SU-DHL-6 (cell line): ENCODE measurements at regions not wholly inside any gene's neighbourhood (a gene's known extent, or its start where the extent isn't known, plus 50 kb on each side); places are given as distances from the start of the nearest gene placed in this dataset.

ENCODE experiments used
- H2AFZ ChIP-seq: fragments of 200-600 bp; sonication (generic); 2 replicates; pipeline ENCODE4 v1.6.1; 2014; ENCODE audit warnings: low read depth, mild to moderate bottlenecking, moderate library complexity, mixed read lengths, antibody characterized with exemption, low read length; ENCODE audit not compliant: severe bottlenecking
- H3F3A ChIP-seq: fragments of 200-600 bp; shearing (Covaris generic); 2 replicates; pipeline ENCODE4 v1.6.0; 2016; ENCODE audit warnings: antibody characterized with exemption, mild to moderate bottlenecking; ENCODE audit not compliant: insufficient read depth
- H3K27ac ChIP-seq: fragments of 200-600 bp; sonication (generic); 2 replicates; pipeline ENCODE4 v1.5.1; 2016; ENCODE audit warnings: low read depth, mild to moderate bottlenecking, low read length, moderate library complexity, mixed read lengths
- H3K27me3 ChIP-seq: fragments of 200-600 bp; sonication (generic), shearing (Covaris generic); 2 replicates; pipeline ENCODE4 v1.6.0; 2014; ENCODE audit warnings: mild to moderate bottlenecking, low read length
- H3K36me3 ChIP-seq: fragments of 200-600 bp; sonication (generic); 2 replicates; pipeline ENCODE4 v1.6.1; 2014; ENCODE audit warnings: mild to moderate bottlenecking, low read length, mixed read lengths
- H3K4me2 ChIP-seq: fragments of 300-600, 200-600 bp; shearing (Covaris generic), sonication (generic); 2 replicates; pipeline ENCODE4 v1.6.0; 2014; ENCODE audit warnings: low read length, low read depth, mild to moderate bottlenecking; ENCODE audit not compliant: poor library complexity, severe bottlenecking
- H3K4me3 ChIP-seq: fragments of 200-600 bp; sonication (generic); 2 replicates; pipeline ENCODE4 v1.5.1; 2014; ENCODE audit warnings: antibody characterized with exemption, low read length, mild to moderate bottlenecking, mixed read lengths; ENCODE audit not compliant: insufficient read depth, poor library complexity, severe bottlenecking
- H3K79me2 ChIP-seq: fragments of 200-600 bp; sonication (generic); 2 replicates; pipeline ENCODE4 v1.6.1; 2014; ENCODE audit warnings: mild to moderate bottlenecking, low read length, moderate library complexity; ENCODE audit not compliant: insufficient read depth
- H3K9ac ChIP-seq: fragments of 200-600 bp; sonication (generic); 2 replicates; pipeline ENCODE4 v1.7.0; 2014; ENCODE audit warnings: mild to moderate bottlenecking, low read length
- H3K9me2 ChIP-seq: fragments of 200-600 bp; sonication (generic); replicated peaks from 2 replicates; pipeline ENCODE4 v1.6.1; 2014; ENCODE audit warnings: low read length; ENCODE audit not compliant: insufficient read depth
- H3K9me3 ChIP-seq: fragments of 200-600 bp; sonication (generic); 2 replicates; pipeline ENCODE4 v1.6.1; 2014; ENCODE audit warnings: low read length, mixed read lengths; ENCODE audit not compliant: insufficient read depth
- H4K20me1 ChIP-seq: fragments of 200-600 bp; sonication (generic); 2 replicates; pipeline ENCODE4 v1.6.1; 2014; ENCODE audit warnings: low read depth, mild to moderate bottlenecking, antibody characterized with exemption, low read length, moderate library complexity, mixed read lengths
- EZH2phosphoT487 ChIP-seq: fragments of 200-600 bp; sonication (generic), shearing (Covaris generic); conservative IDR thresholded peaks from 2 replicates; pipeline ENCODE4 v1.6.1; 2018; ENCODE audit warnings: mild to moderate bottlenecking, antibody characterized with exemption, low read length, moderate library complexity, mixed read lengths
- TF ChIP-seq, protein P1 (sequence below): fragments of 200-600 bp; sonication (generic); IDR thresholded peaks from one replicate; pipeline ENCODE4 v1.5.1; 2017; ENCODE audit warnings: antibody characterized with exemption, mild to moderate bottlenecking, low read length, moderate library complexity; ENCODE audit not compliant: insufficient read depth, poor library complexity, severe bottlenecking

- Histone ChIP-seq H3K79me2 (no peaks in the 10 kb centered on the region), H3K9me3 (no peaks in the 10 kb centered on the region), H2AFZ (no peak overlapping the region), H4K20me1 (no peaks in the 10 kb centered on the region), H3K4me3 (no peak overlapping the region), H3K9ac (no peak overlapping the region), H3K9me2 (no peaks in the 10 kb centered on the region), H3K36me3 (no peaks in the 10 kb centered on the region), H3K27me3 (no peaks in the 10 kb centered on the region), H3F3A (no peaks in the 10 kb centered on the region), H3K4me2 (no peak overlapping the region), H3K27ac (no peak overlapping the region)
- no peak for TF ChIP-seq EZH2phosphoT487
- TF ChIP-seq, protein P1, sequence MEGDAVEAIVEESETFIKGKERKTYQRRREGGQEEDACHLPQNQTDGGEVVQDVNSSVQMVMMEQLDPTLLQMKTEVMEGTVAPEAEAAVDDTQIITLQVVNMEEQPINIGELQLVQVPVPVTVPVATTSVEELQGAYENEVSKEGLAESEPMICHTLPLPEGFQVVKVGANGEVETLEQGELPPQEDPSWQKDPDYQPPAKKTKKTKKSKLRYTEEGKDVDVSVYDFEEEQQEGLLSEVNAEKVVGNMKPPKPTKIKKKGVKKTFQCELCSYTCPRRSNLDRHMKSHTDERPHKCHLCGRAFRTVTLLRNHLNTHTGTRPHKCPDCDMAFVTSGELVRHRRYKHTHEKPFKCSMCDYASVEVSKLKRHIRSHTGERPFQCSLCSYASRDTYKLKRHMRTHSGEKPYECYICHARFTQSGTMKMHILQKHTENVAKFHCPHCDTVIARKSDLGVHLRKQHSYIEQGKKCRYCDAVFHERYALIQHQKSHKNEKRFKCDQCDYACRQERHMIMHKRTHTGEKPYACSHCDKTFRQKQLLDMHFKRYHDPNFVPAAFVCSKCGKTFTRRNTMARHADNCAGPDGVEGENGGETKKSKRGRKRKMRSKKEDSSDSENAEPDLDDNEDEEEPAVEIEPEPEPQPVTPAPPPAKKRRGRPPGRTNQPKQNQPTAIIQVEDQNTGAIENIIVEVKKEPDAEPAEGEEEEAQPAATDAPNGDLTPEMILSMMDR: no peak
These were observed 1414.7 kb upstream of the TENM3 start for GRCh38 chr4:180828455-180829018.

GRCh38 chr4:180832073-180832472 is 1411.1 kb upstream of the TENM3 start:
- no peaks in the 10 kb centered on the region for H3K9me3 ChIP-seq
- H4K20me1 ChIP-seq: no peaks in the 10 kb centered on the region
- H3K79me2 ChIP-seq: no peaks in the 10 kb centered on the region
- no peak overlapping the region for H3K27ac ChIP-seq
- H3K9ac ChIP-seq: no peak overlapping the region
- no peaks in the 10 kb centered on the region for H3K27me3 ChIP-seq
- no peaks in the 10 kb centered on the region for H3K36me3 ChIP-seq
- no peaks in the 10 kb centered on the region for H3F3A ChIP-seq
- no peak overlapping the region for H2AFZ ChIP-seq
- TF ChIP-seq, protein P1: no peak
- no peak for TF ChIP-seq EZH2phosphoT487
- no peak overlapping the region for H3K4me2 ChIP-seq
- no peak overlapping the region for H3K4me3 ChIP-seq
- H3K9me2 ChIP-seq: no peaks in the 10 kb centered on the region

DNA sequence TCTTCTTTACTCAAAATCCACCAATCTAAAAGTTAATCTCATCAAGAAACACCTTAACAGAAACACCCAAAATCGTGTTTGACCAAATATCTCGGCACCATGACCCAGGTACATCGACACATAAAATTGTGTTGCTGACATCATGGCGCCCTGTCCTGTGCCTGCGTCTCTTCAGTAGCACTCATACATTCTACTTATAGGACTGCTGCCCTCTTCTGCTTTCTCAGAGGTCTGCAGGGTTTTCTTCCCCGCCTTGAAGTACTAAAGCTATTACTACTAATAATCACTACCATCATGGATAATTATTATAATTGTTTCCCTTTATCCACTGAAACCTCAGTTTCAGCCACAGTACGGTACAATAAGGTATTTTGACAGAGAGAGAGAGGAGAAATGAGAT is 1403.1 kb upstream of the TENM3 start:
- Histone ChIP-seq H3K36me3 (no peaks in the 10 kb centered on the region), H3K9ac (no peak overlapping the region), H3K4me3 (no peak overlapping the region), H3K27ac (no peak overlapping the region), H3K79me2 (no peaks in the 10 kb centered on the region), H2AFZ (no peak overlapping the region), H3K4me2 (no peak overlapping the region), H3K9me3 (no peaks in the 10 kb centered on the region), H3F3A (no peaks in the 10 kb centered on the region), H3K9me2 (no peaks in the 10 kb centered on the region), H3K27me3 (no peaks in the 10 kb centered on the region), H4K20me1 (no peaks in the 10 kb centered on the region)
- no peak for TF ChIP-seq EZH2phosphoT487
- TF ChIP-seq, protein P1: no peak
